Fibroblast of skin of abdomen (primary cell): ENCODE measurements at regions not wholly inside any gene's neighbourhood (a gene's known extent, or its start where the extent isn't known, plus 50 kb on each side); places are given as distances from the start of the nearest gene placed in this dataset.
"Not testable (repeated sequence)": the region's sequence is repeated elsewhere in the genome, so short reads cannot be mapped to it uniquely, and the experiment has no call there.

Experiments used
- DNase-seq: peaks from one replicate; pipeline ENCODE4 v3.0.0-alpha.2; 2013

DNA sequence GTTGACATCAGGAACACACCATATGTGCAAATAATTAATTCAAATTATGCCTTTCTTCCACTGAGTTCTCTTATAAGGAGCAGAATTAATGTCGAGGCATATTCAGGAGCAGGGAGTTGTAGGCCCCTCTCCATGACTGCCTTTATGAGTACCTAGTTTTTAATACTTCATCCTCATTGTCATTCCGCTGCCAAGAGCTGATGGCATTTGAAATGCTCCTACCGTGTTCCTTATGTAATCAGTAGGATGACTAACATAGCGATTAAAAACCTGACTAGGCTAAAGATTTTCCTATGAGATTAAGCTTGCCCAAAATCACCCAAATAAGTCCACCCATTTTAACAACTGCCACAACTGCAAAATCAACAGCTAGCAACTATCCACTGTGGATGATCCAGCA lies 220.6 kb downstream of the DHX15 start:
- DNase-seq: no peak

GRCh38 chr4:24352112-24352511 lies 232.2 kb downstream of the DHX15 start:
- no peak for DNase-seq

- DNase-seq: not testable (repeated sequence)
Observed at GRCh38 chr4:24349168-24349996, 235.0 kb downstream of the DHX15 start.

DNA sequence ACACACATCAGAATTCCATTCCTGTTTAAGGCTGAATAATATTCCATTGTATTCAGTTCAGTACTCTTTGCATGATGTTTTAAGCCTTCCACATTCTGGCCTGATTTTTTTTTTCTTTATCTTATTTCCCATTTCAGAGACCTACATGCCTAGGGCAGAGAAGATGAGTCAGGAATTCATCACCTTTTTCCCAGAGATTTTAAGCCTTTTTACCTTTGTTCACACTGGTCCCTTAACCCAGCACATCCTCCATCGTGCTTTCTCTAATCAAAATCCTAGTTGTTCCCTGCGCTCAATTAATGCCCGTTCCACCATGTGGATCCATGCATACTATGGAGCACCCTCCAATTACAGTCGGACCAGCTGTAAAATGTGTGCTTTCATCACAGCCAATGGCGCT lies 245.1 kb downstream of the DHX15 start:
- DNase-seq: no peak

- no peak for DNase-seq
Observed at GRCh38 chr4:24337451-24338190, 246.7 kb downstream of the DHX15 start.

- no peak for DNase-seq
Observed at GRCh38 chr4:24335616-24336015, 248.7 kb downstream of the DHX15 start.

DNA sequence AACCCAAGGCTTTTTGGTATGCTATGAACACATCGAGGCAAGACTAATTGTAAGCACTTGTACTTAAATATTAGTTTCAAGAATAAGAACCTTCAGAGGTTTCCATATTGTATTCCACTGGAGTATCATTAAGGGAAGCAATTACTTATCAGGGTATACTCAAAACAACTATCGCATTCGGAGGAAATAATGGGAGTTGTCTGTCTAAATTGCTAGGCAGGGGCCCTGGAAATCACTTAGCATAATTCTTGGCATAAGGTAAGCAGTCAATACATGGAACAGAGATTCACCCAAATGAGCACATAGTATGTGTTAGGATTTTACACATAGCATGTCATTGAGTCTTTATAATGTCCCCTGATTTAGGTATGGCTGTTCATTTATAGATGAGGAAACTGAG lies 249.4 kb downstream of the DHX15 start:
- DNase-seq: no peak

GRCh38 chr4:24330573-24330972 lies 253.8 kb downstream of the DHX15 start:
- DNase-seq: no peak

GRCh38 chr4:24330172-24330571 lies 254.2 kb downstream of the DHX15 start:
- DNase-seq: peak; percentile 12

DNA sequence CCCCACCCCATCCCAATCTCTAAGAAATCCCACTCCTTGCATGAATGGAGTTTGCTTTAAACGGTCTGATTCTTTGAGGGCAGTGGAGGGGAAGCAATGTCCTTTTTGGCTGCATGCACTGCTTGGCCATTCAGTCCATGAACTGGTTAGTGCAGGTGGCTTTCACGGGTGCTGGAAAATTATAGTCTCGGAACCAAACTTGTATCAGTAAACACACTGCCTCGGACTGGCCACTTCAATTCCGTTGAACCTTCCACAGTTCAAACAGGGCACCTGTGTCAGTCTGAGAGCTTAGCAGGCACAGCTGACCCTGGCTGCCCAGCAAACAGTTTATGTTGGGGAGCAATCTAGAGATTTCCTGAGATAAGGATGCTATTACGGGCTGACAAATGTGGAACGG lies 255.6 kb downstream of the DHX15 start:
- DNase-seq: no peak

DNA sequence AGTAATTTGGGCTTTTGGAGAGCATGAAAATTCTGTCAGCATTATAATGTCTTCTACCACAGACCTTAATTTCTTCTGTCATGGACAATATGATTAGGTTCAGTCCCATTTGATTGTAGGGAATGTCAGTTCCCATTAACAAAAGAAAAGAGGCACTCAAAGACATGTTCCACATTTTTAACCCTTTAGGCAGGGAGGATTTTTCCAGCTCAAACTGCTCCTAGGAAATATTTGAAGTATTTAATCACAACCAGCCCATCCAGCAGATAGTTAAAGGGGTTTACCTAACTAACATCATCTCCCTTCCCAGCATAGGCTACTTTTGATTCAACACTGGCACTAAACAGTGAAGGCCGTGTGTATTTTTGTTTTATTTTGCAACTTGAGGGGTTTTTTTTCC lies 256.0 kb downstream of the DHX15 start:
- DNase-seq: no peak

- no peak for DNase-seq
Observed at GRCh38 chr4:24322995-24323394, 261.4 kb downstream of the DHX15 start.

DNA sequence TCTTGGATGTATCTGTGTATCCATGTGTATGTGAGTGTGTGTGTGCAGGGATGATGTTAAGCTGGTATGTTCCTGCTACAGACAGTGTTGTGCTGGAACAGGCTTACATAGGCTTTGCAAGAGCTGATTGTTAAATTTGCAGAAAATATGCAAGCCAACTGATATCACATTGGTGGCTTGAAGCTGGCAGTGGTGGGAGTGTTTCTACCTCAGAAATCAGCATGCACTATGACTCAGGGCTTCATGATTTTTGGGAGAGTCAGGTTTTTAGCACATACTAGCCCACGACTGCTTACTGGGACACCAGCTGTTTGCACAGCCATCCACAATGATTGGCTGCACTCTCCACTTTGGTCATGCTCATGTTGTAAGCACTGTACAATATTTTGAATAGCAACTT lies 261.8 kb downstream of the DHX15 start:
- DNase-seq: peak; percentile 25

DNA sequence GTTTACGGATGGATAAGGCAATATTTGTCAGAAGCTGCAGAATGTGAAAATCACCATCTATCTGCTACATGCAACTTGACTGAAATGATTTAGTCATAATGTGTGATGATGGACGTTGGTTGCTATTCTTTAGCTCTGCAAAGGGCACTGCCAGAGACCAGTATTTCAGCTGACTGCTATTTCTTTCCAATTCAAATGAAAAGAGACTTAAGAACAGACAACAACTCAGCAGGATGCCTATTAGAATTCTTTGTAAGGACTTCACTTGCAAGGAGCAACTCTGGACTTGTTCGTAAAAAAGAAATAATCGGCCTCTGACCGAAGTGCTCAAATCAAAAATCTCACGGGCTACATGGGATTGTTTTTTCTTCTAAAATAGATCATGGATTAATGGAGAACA lies 262.7 kb downstream of the DHX15 start:
- peak; percentile 1 for DNase-seq

DNA sequence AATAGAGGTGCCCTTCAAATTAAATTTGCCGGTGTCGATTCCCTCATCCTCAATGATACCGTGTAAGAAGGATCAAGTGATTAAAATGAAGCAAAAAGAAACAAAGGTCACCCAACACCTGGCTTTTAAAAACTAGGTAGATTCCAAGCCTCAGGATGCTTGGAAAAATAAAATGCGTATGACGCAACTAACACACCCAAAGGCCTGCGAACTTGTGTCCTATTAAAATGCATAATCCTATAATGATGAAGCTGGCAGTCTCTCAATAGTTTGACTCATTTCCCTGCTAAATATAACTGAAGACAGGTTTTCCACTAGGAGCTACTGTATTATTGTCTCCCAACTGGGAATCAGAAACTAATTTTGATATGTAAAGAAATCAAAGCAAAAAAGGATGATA lies 263.2 kb downstream of the DHX15 start:
- DNase-seq: peak; percentile 73

DNA sequence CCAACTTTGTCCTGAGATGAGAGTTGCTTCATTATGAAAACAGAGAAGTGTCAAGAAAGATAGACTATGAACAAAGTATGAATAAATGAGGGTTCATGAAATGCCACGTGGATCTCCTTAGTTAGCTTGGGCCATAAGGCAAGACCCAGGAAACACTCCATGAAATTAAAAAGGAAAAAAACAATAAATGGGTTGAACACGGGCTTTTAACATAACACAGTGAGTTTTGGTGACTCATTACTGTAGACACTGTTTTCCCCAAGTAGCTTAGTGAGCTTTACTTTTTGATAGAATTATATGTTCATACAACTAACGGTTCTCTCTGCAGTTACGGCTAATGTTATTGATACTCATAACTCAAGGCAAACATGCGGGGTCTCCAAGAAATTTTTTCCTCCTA lies 265.0 kb downstream of the DHX15 start:
- DNase-seq: no peak

GRCh38 chr4:24315056-24315455 lies 269.3 kb downstream of the DHX15 start:
- no peak for DNase-seq

DNA sequence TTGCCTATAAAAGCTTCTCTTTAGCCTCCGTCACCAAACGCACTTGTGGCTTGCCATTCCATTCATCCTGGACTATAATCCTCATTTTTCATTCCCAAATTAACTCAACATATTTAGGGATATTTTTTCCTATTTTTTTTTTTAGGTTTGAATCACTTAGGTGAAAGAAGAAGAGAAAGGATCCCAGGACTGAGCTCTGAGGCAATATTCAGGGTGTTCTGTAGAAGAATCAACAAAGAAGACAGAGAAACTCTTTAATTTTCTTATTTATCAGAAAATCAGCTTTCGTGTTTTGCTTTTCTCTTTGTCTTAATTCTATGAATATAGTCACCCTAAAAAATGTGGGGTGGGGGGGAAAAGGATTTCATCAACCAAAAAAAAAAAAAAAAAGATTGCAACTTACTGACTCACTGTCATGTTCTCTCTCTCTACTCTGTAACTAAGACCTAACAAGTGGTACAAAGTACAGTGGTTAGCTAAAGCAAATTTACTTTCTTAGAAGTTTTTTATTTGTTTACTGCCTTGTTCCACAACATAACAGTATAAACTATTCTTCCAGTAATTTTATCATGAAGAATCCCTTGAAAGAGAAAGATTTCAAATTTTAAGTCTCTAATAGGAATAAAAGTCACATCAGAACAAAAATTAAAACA lies 272.0 kb downstream of the DHX15 start:
- DNase-seq: no peak

DNA sequence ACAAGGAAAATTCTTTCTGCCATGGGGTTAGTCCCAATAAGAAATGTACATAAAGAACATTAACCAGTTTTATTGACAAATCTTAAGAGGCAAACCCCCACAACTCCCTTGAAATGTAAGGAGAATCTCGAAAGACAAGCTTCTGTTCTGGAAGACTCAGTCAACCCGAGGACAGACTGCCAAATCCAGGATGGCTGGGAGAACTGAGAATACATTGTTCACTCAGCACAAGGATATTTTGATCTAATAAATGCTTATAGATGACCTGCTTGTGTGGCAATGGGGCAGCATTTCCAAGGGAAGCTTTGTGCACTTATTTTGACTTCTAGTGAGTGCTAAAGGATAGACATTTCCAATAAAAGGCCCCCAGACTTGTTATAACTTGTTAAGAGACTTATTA lies 280.4 kb downstream of the DHX15 start:
- no peak for DNase-seq

DNA sequence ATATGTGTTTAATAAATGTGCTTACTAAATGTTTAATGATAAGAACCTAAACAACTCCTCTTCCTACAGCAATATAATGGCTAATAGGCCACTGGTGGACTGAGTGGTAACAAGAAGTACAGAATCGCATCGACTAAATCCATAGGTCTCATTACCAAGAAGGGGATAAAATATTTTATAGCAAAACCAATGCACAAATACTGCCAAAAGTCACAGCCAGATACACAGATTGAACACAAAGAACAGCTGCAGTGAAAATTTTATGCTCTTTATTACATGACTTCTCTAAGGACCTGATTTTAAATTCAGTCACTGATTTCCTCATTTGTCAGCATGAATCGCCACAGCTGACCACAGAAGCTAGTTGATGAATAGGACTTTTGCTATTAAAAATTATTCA lies 285.4 kb downstream of the DHX15 start:
- DNase-seq: no peak

- no peak for DNase-seq
Observed at GRCh38 chr4:24287096-24287495, 297.3 kb downstream of the DHX15 start.

DNA sequence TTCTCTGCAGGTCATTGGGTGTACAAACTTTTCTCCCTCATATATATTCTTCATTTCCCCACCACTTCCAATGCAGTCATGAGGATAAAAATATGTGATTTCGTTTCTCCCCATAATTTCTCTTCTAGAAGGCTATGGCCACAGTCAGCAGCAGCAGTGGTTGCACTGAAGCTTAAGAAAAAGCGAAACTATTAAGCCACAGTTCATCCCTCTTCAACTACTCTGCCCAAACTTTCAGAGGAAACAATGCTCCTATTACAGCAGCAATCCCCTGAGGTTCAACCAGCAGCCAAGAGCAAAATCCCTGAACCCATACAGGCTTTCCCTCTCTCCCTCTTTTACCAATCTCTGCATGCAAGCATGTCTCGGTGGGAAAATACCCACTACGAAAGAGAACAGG lies 298.6 kb downstream of the DHX15 start:
- DNase-seq: no peak

DNA sequence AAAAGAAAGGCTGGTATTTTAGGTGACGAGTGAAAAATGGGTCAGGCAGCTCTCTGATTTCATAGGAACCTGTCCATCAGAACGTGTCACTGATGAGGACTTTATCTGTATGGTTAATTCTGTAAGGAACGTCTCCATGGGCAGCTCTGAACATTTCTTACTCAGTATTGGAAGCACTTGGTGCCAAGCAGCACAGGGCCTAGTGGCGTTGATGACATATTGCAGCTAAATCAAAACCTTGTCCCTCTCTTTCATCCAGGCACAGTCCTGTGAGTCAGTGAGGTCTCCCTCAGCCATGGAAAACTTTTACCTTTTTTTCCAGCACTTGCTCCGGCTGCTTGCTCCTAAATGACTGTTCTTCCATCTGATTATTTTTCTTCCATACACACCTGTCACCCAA lies 301.9 kb downstream of the DHX15 start:
- no peak for DNase-seq

- DNase-seq: no peak
Observed at GRCh38 chr4:24279911-24280375, 304.4 kb downstream of the DHX15 start.
